ENCODE measurements at regions not wholly inside any gene's neighbourhood (a gene's known extent, or its start where the extent isn't known, plus 50 kb on each side); places are given as distances from the start of the nearest gene placed in this dataset.

GRCh38 chr15:35822153-35822552 lies 276.2 kb upstream of the DPH6 start:
- H3K27ac ChIP-seq: no peak overlapping the region
- H3K4me3 ChIP-seq: no peak overlapping the region
- no peak for ATAC-seq
- no peaks in the 10 kb centered on the region for H3K27me3 ChIP-seq
- TF ChIP-seq CTCF (IDR thresholded peaks at IDR 0.05): no peak
- no peak for TF ChIP-seq POLR2A (IDR thresholded peaks at IDR 0.05)
- TF ChIP-seq POLR2AphosphoS5 (IDR thresholded peaks at IDR 0.05): no peak
- TF ChIP-seq EP300 (IDR thresholded peaks at IDR 0.05): no peak
- no peaks in the 10 kb centered on the region for H3K4me1 ChIP-seq
- no peaks in the 10 kb centered on the region for H3K9me3 ChIP-seq
- no peaks in the 10 kb centered on the region for H3K36me3 ChIP-seq

- no peaks in the 10 kb centered on the region for H3K36me3 ChIP-seq
- H3K4me1 ChIP-seq: peaks cover 0 to 7% (median 0%) of the 10 kb centered on the region in 3 donors
- no peak overlapping the region for H3K27ac ChIP-seq
- H3K4me3 ChIP-seq: no peak overlapping the region
- no peaks in the 10 kb centered on the region for H3K9me3 ChIP-seq
- 64 to 78% methylated on average over 1 of the region's 1 CpG for WGBS, 2 donors (ENCODE audit: low coverage in 1 of 2)
- no peak for ATAC-seq
- no peaks in the 10 kb centered on the region for H3K27me3 ChIP-seq
- TF ChIP-seq POLR2AphosphoS5 (IDR thresholded peaks at IDR 0.05) (no peak), EP300 (IDR thresholded peaks at IDR 0.05) (no peak), POLR2A (IDR thresholded peaks at IDR 0.05) (no peak), CTCF (IDR thresholded peaks at IDR 0.05) (no peak)
Observed at GRCh38 chr15:35827141-35827540, 281.2 kb upstream of the DPH6 start.

GRCh38 chr15:35827911-35828310 lies 281.9 kb upstream of the DPH6 start:
- Histone ChIP-seq H3K36me3 (no peaks in the 10 kb centered on the region), H3K27ac (no peak overlapping the region), H3K4me1 (peaks cover 0 to 11% (median 0%) of the 10 kb centered on the region in 3 donors), H3K27me3 (no peaks in the 10 kb centered on the region), H3K4me3 (no peak overlapping the region), H3K9me3 (no peaks in the 10 kb centered on the region)
- TF ChIP-seq POLR2AphosphoS5 (IDR thresholded peaks at IDR 0.05): no peak
- no peak for TF ChIP-seq CTCF (IDR thresholded peaks at IDR 0.05)
- TF ChIP-seq POLR2A (IDR thresholded peaks at IDR 0.05): no peak
- no peak for TF ChIP-seq EP300 (IDR thresholded peaks at IDR 0.05)
- 40 to 50% methylated on average over 1 to 3 of the region's 3 CpGs for WGBS, 2 donors (ENCODE audit: low coverage in 1 of 2)
- no peak for ATAC-seq

GRCh38 chr15:35833581-35833980 lies 287.6 kb upstream of the DPH6 start:
- 78 to 92% methylated on average over 1 of the region's 1 CpG for WGBS, 2 donors (ENCODE audit: low coverage in 1 of 2)
- Histone ChIP-seq H3K27me3 (no peaks in the 10 kb centered on the region), H3K27ac (no peak overlapping the region), H3K4me1 (peaks cover 0 to 32% (median 0%) of the 10 kb centered on the region in 3 donors), H3K9me3 (no peaks in the 10 kb centered on the region), H3K36me3 (no peaks in the 10 kb centered on the region), H3K4me3 (no peak overlapping the region)
- TF ChIP-seq POLR2A (IDR thresholded peaks at IDR 0.05) (no peak), CTCF (IDR thresholded peaks at IDR 0.05) (no peak), EP300 (IDR thresholded peaks at IDR 0.05) (no peak), POLR2AphosphoS5 (IDR thresholded peaks at IDR 0.05) (no peak)
- no peak for ATAC-seq

GRCh38 chr15:35834216-35834830 lies 288.4 kb upstream of the DPH6 start:
- Histone ChIP-seq H3K4me1 (peaks cover 0 to 32% (median 0%) of the 10 kb centered on the region in 3 donors), H3K9me3 (no peaks in the 10 kb centered on the region), H3K27me3 (no peaks in the 10 kb centered on the region), H3K4me3 (no peak overlapping the region), H3K36me3 (no peaks in the 10 kb centered on the region), H3K27ac (no peak overlapping the region)
- TF ChIP-seq EP300 (IDR thresholded peaks at IDR 0.05): no peak
- no peak for TF ChIP-seq POLR2A (IDR thresholded peaks at IDR 0.05)
- TF ChIP-seq CTCF (IDR thresholded peaks at IDR 0.05): no peak
- TF ChIP-seq POLR2AphosphoS5 (IDR thresholded peaks at IDR 0.05): no peak
- WGBS, 2 donors (ENCODE audit: low coverage in 1 of 2): 36 to 42% methylated on average over 2 to 4 of the region's 4 CpGs
- ATAC-seq: no peak

Data from gastroesophageal sphincter (tissue), 4 donors.